IMR-90 (cell line): ENCODE measurements at regions not wholly inside any gene's neighbourhood (a gene's known extent, or its start where the extent isn't known, plus 50 kb on each side); places are given as distances from the start of the nearest gene placed in this dataset.
A peak's percentile ranks its signal among the peaks of the same experiment; 100 is the strongest.

Experiments
- ATAC-seq: fragments of 200-7000 bp; cut with Tn5 transposase; 2 replicates; pipeline ENCODE4 v1.9.1; 2020; ENCODE audit warnings: low read depth, mild to moderate bottlenecking, moderate library complexity
- BruUV-seq: library from RNA; stranded (reverse); fragments of 400-500 nt; replicated peaks from 2 replicates; lab custom pipeline; 2021; lab: Mats Ljungman, UMichigan
- CTCF ChIA-PET: fragments of 300-600 bp; formaldehyde crosslinking; extraction: SDS; loops from one replicate; lab custom pipeline; 2021; ENCODE audit warnings: antibody characterized with exemption; lab: Yijun Ruan, JAX
- POLR2A ChIA-PET: fragments of 300-600 bp; sonication (Branson Sonifier 250); formaldehyde crosslinking; loops from one replicate; lab custom pipeline; 2022; ENCODE audit warnings: antibody characterized with exemption; ENCODE audit not compliant: unreplicated experiment; lab: Charles Lee
- DNase-seq: peaks from one replicate; pipeline ENCODE4 v3.0.0; 2013
- H2AFZ ChIP-seq: replicated peaks from 2 replicates; pipeline ENCODE3; 2013; ENCODE audit warnings: low read length, mild to moderate bottlenecking; ENCODE audit not compliant: poor library complexity
- H2AK5ac ChIP-seq: 2 replicates; pipeline ENCODE4 v1.6.1; 2013; ENCODE audit warnings: low read depth, low read length, inconsistent platforms
- H2AK9ac ChIP-seq: replicated peaks from 2 replicates; pipeline ENCODE3; 2013; ENCODE audit warnings: mild to moderate bottlenecking, low read depth, low read length, moderate library complexity; ENCODE audit not compliant: poor library complexity
- H2BK120ac ChIP-seq: 2 replicates; pipeline ENCODE4 v1.6.1; 2013; ENCODE audit warnings: low read depth, low read length, inconsistent platforms
- H2BK15ac ChIP-seq: 3 replicates; pipeline ENCODE4 v1.6.1; 2013; ENCODE audit warnings: low read depth, low read length, inconsistent platforms
- H2BK20ac ChIP-seq: 2 replicates; pipeline ENCODE4 v1.6.1; 2013; ENCODE audit warnings: low read depth, mild to moderate bottlenecking, inconsistent platforms, low read length, moderate library complexity
- H2BK5ac ChIP-seq: 2 replicates; pipeline ENCODE4 v1.6.1; 2013; ENCODE audit warnings: mild to moderate bottlenecking, low read depth, low read length, inconsistent platforms; ENCODE audit not compliant: poor library complexity, severe bottlenecking
- H3K14ac ChIP-seq: replicated peaks from 2 replicates; pipeline ENCODE4 v1.6.1; 2013; ENCODE audit warnings: low read depth, low read length, inconsistent platforms
- H3K18ac ChIP-seq: 2 replicates; pipeline ENCODE4 v1.6.1; 2013; ENCODE audit warnings: low read depth, low read length, control low read depth
- H3K23ac ChIP-seq: 2 replicates; pipeline ENCODE4 v1.6.1; 2013; ENCODE audit warnings: low read depth, low read length, inconsistent platforms
- H3K27ac ChIP-seq: 2 replicates; pipeline ENCODE4 v1.5.1; 2013; ENCODE audit warnings: mild to moderate bottlenecking, control low read depth, low read length; ENCODE audit not compliant: insufficient read depth
- H3K27me3 ChIP-seq: 2 replicates; pipeline ENCODE4 v1.6.1; 2013; ENCODE audit warnings: low read length; ENCODE audit not compliant: control insufficient read depth, insufficient read depth
- H3K36me3 ChIP-seq: 2 replicates; pipeline ENCODE4 v1.6.1; 2013; ENCODE audit warnings: low read length, mixed read lengths; ENCODE audit not compliant: control insufficient read depth, insufficient read depth
- H3K4ac ChIP-seq: 2 replicates; pipeline ENCODE4 v1.6.1; 2013; ENCODE audit warnings: low read depth, low read length, inconsistent platforms
- H3K4me1 ChIP-seq: 2 replicates; pipeline ENCODE4 v1.6.1; 2013; ENCODE audit warnings: low read length, mixed read lengths; ENCODE audit not compliant: control insufficient read depth, insufficient read depth
- H3K4me2 ChIP-seq: 2 replicates; pipeline ENCODE4 v1.6.1; 2013; ENCODE audit warnings: low read depth, mild to moderate bottlenecking, control low read depth, low read length, moderate library complexity
- H3K4me3 ChIP-seq: 2 replicates; pipeline ENCODE4 v1.5.1; 2013; ENCODE audit warnings: low read depth, mild to moderate bottlenecking, control low read depth, low read length, moderate library complexity; ENCODE audit not compliant: insufficient read depth
- H3K56ac ChIP-seq: 2 replicates; pipeline ENCODE4 v1.6.1; 2013; ENCODE audit warnings: low read length, inconsistent platforms; ENCODE audit not compliant: insufficient read depth; ENCODE audit errors: extremely low read depth
- H3K79me1 ChIP-seq, 2 experiments: 2 replicates each; pipeline ENCODE4 v1.6.1; 2013; ENCODE audit warnings: low read length in 2 of 2, inconsistent platforms in 1 of 2, low read depth in 1 of 2
- H3K9ac ChIP-seq: 2 replicates; pipeline ENCODE4 v1.6.1; 2013; ENCODE audit warnings: low read depth, low read length, control low read depth
- H3K9me1 ChIP-seq: 2 replicates; pipeline ENCODE4 v1.6.1; 2013; ENCODE audit warnings: low read length, inconsistent platforms; ENCODE audit not compliant: insufficient read depth
- H3K9me3 ChIP-seq: 2 replicates; pipeline ENCODE4 v1.6.1; 2013; ENCODE audit warnings: low read length; ENCODE audit not compliant: control insufficient read depth, insufficient read depth
- H4K20me1 ChIP-seq: 2 replicates; pipeline ENCODE4 v1.6.1; 2013; ENCODE audit warnings: low read length, inconsistent platforms; ENCODE audit not compliant: insufficient read depth
- H4K5ac ChIP-seq: 2 replicates; pipeline ENCODE4 v1.6.1; 2013; ENCODE audit warnings: mild to moderate bottlenecking, low read depth, low read length, control low read depth
- H4K8ac ChIP-seq, 2 experiments: 2 replicates each; pipeline ENCODE4 v1.6.1; 2013; ENCODE audit warnings: low read depth in 2 of 2, low read length in 2 of 2, control low read depth in 1 of 2, inconsistent platforms in 1 of 2
- H4K91ac ChIP-seq: 2 replicates; pipeline ENCODE4 v1.6.1; 2013; ENCODE audit warnings: low read depth, low read length, inconsistent platforms; ENCODE audit not compliant: insufficient read depth
- BHLHE40 ChIP-seq: fragments of 150-350 bp; IDR thresholded peaks from 2 replicates; pipeline ENCODE4 v1.6.1; 2016; ENCODE audit warnings: mild to moderate bottlenecking, low read depth, low read length
- FOS ChIP-seq: fragments of 150-350 bp; IDR thresholded peaks from 2 replicates; pipeline ENCODE4 v1.6.1; 2016; ENCODE audit warnings: low read depth, low read length
- MAFK ChIP-seq: IDR thresholded peaks from 2 replicates; pipeline ENCODE4 v1.6.1; 2012; ENCODE audit warnings: low read depth, low read length, improper control_type of control experiment
- MAZ ChIP-seq: IDR thresholded peaks from 2 replicates; pipeline ENCODE4 v1.6.1; 2012; ENCODE audit warnings: low read depth, mild to moderate bottlenecking, low read length, improper control_type of control experiment, moderate library complexity, borderline replicate concordance
- MXI1 ChIP-seq: IDR thresholded peaks from 2 replicates; pipeline ENCODE4 v1.6.1; 2012; ENCODE audit warnings: low read depth, mild to moderate bottlenecking, low read length, moderate library complexity, borderline replicate concordance
- NFE2L2 ChIP-seq: fragments of 150-350 bp; IDR thresholded peaks from 2 replicates; pipeline ENCODE4 v1.6.1; 2016; ENCODE audit warnings: low read depth, mild to moderate bottlenecking, low read length
- POLR2A ChIP-seq: IDR thresholded peaks from 2 replicates; pipeline ENCODE4 v1.6.1; 2012; ENCODE audit warnings: mild to moderate bottlenecking, low read depth, low read length
- RAD21 ChIP-seq: IDR thresholded peaks from 2 replicates; pipeline ENCODE4 v1.6.1; 2012; ENCODE audit warnings: low read length, improper control_type of control experiment
- RCOR1 ChIP-seq: IDR thresholded peaks from 2 replicates; pipeline ENCODE4 v1.6.1; 2012; ENCODE audit warnings: mild to moderate bottlenecking, low read length, improper control_type of control experiment; ENCODE audit not compliant: insufficient replicate concordance
- RFX5 ChIP-seq: IDR thresholded peaks from 2 replicates; pipeline ENCODE4 v1.8.0; 2012; ENCODE audit warnings: low read depth, mild to moderate bottlenecking, low read length, moderate library complexity
- SMC3 ChIP-seq: fragments of 150-350 bp; IDR thresholded peaks from 2 replicates; pipeline ENCODE4 v1.6.1; 2016; ENCODE audit warnings: low read depth, mild to moderate bottlenecking, antibody characterized with exemption, low read length, moderate library complexity
- WGBS, 2 experiments: methylation state at CpG; one replicate each; pipeline versions ENCODE4 v1.1.5 to v1.1.7; 2013; ENCODE audit warnings: missing lambda C conversion rate in 2 of 2; ENCODE audit not compliant: insufficient read length in 1 of 2; ENCODE audit errors: extremely low coverage in 2 of 2; 5-methylcytosine and 5-hydroxymethylcytosine counted together
- dilution Hi-C: fragments of 300-500 bp; cut with HindIII; formaldehyde crosslinking; loops from one replicate; pipeline ENCODE4 v1.14.3; 2018; ENCODE audit warnings: low sequenced_read_pairs; ENCODE audit not compliant: unreplicated experiment
- in situ Hi-C: fragments of 300-500 bp; cut with MboI; formaldehyde crosslinking; loops from 3 replicates; pipeline ENCODE4 v1.14.3; 2019; ENCODE audit warnings: low sequenced_read_pairs, inconsistent platforms, mixed read lengths
- intact Hi-C: fragments of 100-400 bp; cut with micrococcal nuclease; formaldehyde crosslinking; loops from 2 replicates; pipeline ENCODE4 v1.10.0; 2022
- TF ChIP-seq, protein P1 (sequence below): fragments of 150-350 bp; IDR thresholded peaks from 2 replicates; pipeline ENCODE4 v1.6.1; 2017; ENCODE audit warnings: mild to moderate bottlenecking, antibody characterized with exemption, low read length, low read depth
- TF ChIP-seq, protein P2 (sequence below): conservative IDR thresholded peaks from 2 replicates; pipeline ENCODE4 v1.5.1; 2012; ENCODE audit warnings: mild to moderate bottlenecking, low read depth, low read length, improper control_type of control experiment

DNA sequence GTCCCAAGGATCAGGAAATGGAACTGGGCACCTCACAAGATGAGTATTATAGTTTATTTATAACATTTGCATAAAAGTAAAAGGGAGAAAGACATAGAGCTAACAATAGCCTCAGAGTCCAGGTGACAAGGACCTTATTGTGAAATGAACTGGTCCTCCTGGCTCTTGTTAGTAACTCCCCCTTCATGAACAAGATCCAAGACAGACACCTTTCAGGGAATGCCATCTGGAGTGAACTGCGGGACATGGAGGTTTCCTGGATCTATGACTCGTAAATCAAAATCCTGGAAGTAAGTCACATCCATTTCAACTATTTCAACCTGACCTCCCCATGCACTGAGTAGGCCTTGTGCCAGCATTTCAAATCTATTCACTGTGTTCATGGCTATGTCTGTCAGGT is 129.5 kb upstream of the GAS1 start:
- H3K56ac ChIP-seq: no peak overlapping the region
- POLR2A ChIA-PET: no interaction called here

More for the DNA sequence above, 129.5 kb upstream of the GAS1 start:
- no peak overlapping the region for H4K8ac ChIP-seq
- H2BK5ac ChIP-seq: no peak overlapping the region
- DNase-seq (peak; percentile 17), ATAC-seq (no peak)
- H4K5ac ChIP-seq: no peak overlapping the region
- H3K36me3 ChIP-seq: no peaks in the 10 kb centered on the region
- H3K9me3 ChIP-seq: no peaks in the 10 kb centered on the region
- no peak overlapping the region for H2BK120ac ChIP-seq
- no peak overlapping the region for H2AK9ac ChIP-seq
- no peak overlapping the region for H2AK5ac ChIP-seq
- WGBS, 2 experiments: no CpG with 5 or more reads among the region's 2 CpGs
- H3K23ac ChIP-seq: no peak overlapping the region
- H3K18ac ChIP-seq: no peak overlapping the region
- no peak overlapping the region for H2BK20ac ChIP-seq
- BruUV-seq: no TSS peak
- in situ Hi-C loops: no loop called here
- H4K91ac ChIP-seq: no peak overlapping the region
- CTCF ChIA-PET: no interaction called here
- no peaks in the 10 kb centered on the region for H3K9me1 ChIP-seq
- no peak overlapping the region for H2BK15ac ChIP-seq
- H3K4me1 ChIP-seq: peaks cover 2% of the 10 kb centered on the region; the same call in 1 of the 2 replicates
- H2AFZ ChIP-seq: no peak overlapping the region
- no peaks in the 10 kb centered on the region for H3K79me1 ChIP-seq
- intact Hi-C loops: no loop called here
- no peak overlapping the region for H3K9ac ChIP-seq
- dilution Hi-C loops: no loop called here
- no peak overlapping the region for H3K4me3 ChIP-seq
- H3K14ac ChIP-seq: no peak overlapping the region
- no peak overlapping the region for H3K27ac ChIP-seq
- H3K4me2 ChIP-seq: no peak overlapping the region
- H3K27me3 ChIP-seq: no peaks in the 10 kb centered on the region
- TF ChIP-seq, protein P1, sequence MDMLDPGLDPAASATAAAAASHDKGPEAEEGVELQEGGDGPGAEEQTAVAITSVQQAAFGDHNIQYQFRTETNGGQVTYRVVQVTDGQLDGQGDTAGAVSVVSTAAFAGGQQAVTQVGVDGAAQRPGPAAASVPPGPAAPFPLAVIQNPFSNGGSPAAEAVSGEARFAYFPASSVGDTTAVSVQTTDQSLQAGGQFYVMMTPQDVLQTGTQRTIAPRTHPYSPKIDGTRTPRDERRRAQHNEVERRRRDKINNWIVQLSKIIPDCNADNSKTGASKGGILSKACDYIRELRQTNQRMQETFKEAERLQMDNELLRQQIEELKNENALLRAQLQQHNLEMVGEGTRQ: no peak
- TF ChIP-seq, protein P2, sequence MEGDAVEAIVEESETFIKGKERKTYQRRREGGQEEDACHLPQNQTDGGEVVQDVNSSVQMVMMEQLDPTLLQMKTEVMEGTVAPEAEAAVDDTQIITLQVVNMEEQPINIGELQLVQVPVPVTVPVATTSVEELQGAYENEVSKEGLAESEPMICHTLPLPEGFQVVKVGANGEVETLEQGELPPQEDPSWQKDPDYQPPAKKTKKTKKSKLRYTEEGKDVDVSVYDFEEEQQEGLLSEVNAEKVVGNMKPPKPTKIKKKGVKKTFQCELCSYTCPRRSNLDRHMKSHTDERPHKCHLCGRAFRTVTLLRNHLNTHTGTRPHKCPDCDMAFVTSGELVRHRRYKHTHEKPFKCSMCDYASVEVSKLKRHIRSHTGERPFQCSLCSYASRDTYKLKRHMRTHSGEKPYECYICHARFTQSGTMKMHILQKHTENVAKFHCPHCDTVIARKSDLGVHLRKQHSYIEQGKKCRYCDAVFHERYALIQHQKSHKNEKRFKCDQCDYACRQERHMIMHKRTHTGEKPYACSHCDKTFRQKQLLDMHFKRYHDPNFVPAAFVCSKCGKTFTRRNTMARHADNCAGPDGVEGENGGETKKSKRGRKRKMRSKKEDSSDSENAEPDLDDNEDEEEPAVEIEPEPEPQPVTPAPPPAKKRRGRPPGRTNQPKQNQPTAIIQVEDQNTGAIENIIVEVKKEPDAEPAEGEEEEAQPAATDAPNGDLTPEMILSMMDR: no peak
- TF ChIP-seq NFE2L2 (no peak), MAFK (no peak), RFX5 (no peak), MXI1 (no peak), RCOR1 (no peak), MAZ (no peak), SMC3 (no peak), BHLHE40 (no peak), FOS (no peak), POLR2A (no peak), RAD21 (no peak)
- H4K20me1 ChIP-seq: no peaks in the 10 kb centered on the region
- no peak overlapping the region for H3K4ac ChIP-seq
